Neural cell (in vitro differentiated cells): ENCODE measurements at regions not wholly inside any gene's neighbourhood (a gene's known extent, or its start where the extent isn't known, plus 50 kb on each side); places are given as distances from the start of the nearest gene placed in this dataset.

Source experiments
- H2AFZ ChIP-seq: fragments of 200-600, 300-800 bp; sonication (generic), shearing (Covaris generic); 2 replicates; pipeline ENCODE4 v1.6.0; 2014; ENCODE audit warnings: low read depth, mild to moderate bottlenecking, antibody characterized with exemption, low read length, moderate library complexity
- H3F3A ChIP-seq: fragments of 200-600 bp; shearing (Covaris generic); 2 replicates; pipeline ENCODE4 v1.6.1; 2016; ENCODE audit warnings: mild to moderate bottlenecking, moderate library complexity, mixed read lengths, antibody characterized with exemption, low read length; ENCODE audit not compliant: insufficient read depth, poor library complexity, severe bottlenecking
- H3K27ac ChIP-seq: fragments of 200-600, 300-800 bp; sonication (generic), shearing (Covaris generic); 2 replicates; pipeline ENCODE4 v1.5.1; 2014; ENCODE audit warnings: mild to moderate bottlenecking, low read length, moderate library complexity
- H3K27me3 ChIP-seq: fragments of 300-800, 200-600 bp; sonication (generic), shearing (Covaris generic); 2 replicates; pipeline ENCODE4 v1.6.0; 2014; ENCODE audit warnings: mild to moderate bottlenecking, low read depth, low read length, moderate library complexity; ENCODE audit not compliant: insufficient read depth
- H3K36me3 ChIP-seq: fragments of 300-800, 200-600 bp; sonication (generic), shearing (Covaris generic); 2 replicates; pipeline ENCODE4 v1.5.1; 2014; ENCODE audit warnings: mild to moderate bottlenecking, antibody characterized with exemption, low read length, moderate library complexity; ENCODE audit not compliant: insufficient read depth
- H3K4me2 ChIP-seq: fragments of 300-800, 200-600 bp; sonication (generic), shearing (Covaris generic); 2 replicates; pipeline ENCODE4 v1.6.0; 2014; ENCODE audit warnings: mild to moderate bottlenecking, low read length
- H3K4me3 ChIP-seq: fragments of 300-800, 200-600 bp; sonication (generic), shearing (Covaris generic); 2 replicates; pipeline ENCODE4 v1.5.1; 2014; ENCODE audit warnings: mild to moderate bottlenecking, low read length, moderate library complexity
- H3K79me2 ChIP-seq: fragments of 200-600 bp; shearing (Covaris generic); replicated peaks from 2 replicates; pipeline ENCODE4 v1.6.0; 2014; ENCODE audit warnings: mild to moderate bottlenecking, low read length, moderate library complexity; ENCODE audit not compliant: insufficient read depth
- H3K9ac ChIP-seq: fragments of 300-800, 200-600 bp; sonication (generic), shearing (Covaris generic); 2 replicates; pipeline ENCODE4 v1.6.1; 2016; ENCODE audit warnings: mild to moderate bottlenecking, low read length, mixed read lengths
- H3K9me2 ChIP-seq: fragments of 200-600 bp; shearing (Covaris generic); 2 replicates; pipeline ENCODE4 v1.6.1; 2016; ENCODE audit warnings: mild to moderate bottlenecking, low read length, mixed read lengths; ENCODE audit not compliant: insufficient read depth
- H3K9me3 ChIP-seq: fragments of 200-600, 300-800 bp; sonication (generic), shearing (Covaris generic); 2 replicates; pipeline ENCODE4 v1.6.1; 2016; ENCODE audit warnings: mild to moderate bottlenecking, mixed run types, low read length, moderate library complexity, mixed read lengths
- H4K20me1 ChIP-seq: fragments of 200-600 bp; shearing (Covaris generic); 2 replicates; pipeline ENCODE4 v1.6.1; 2016; ENCODE audit warnings: mild to moderate bottlenecking, mixed run types; ENCODE audit not compliant: insufficient read depth
- EP300 ChIP-seq: fragments of 450-650 bp; conservative IDR thresholded peaks from 2 replicates; pipeline ENCODE4 v1.6.1; 2014; ENCODE audit warnings: antibody characterized with exemption, mild to moderate bottlenecking, moderate library complexity; ENCODE audit not compliant: poor library complexity, severe bottlenecking
- EZH2 ChIP-seq: fragments of 200-600, 300-800 bp; shearing (Covaris generic), sonication (generic); IDR thresholded peaks from 2 replicates; pipeline ENCODE4 v1.6.1; 2014; ENCODE audit warnings: antibody characterized with exemption, low read length, borderline replicate concordance, mild to moderate bottlenecking; ENCODE audit not compliant: insufficient read depth, poor library complexity, severe bottlenecking
- MXI1 ChIP-seq: fragments of 450-650 bp; conservative IDR thresholded peaks from 2 replicates; pipeline ENCODE4 v1.6.1; 2014; ENCODE audit warnings: antibody characterized with exemption, mild to moderate bottlenecking; ENCODE audit not compliant: poor library complexity, severe bottlenecking
- POLR2AphosphoS5 ChIP-seq: IDR thresholded peaks from 2 replicates; pipeline ENCODE4 v1.6.1; 2012
- RAD21 ChIP-seq: fragments of 450-650 bp; conservative IDR thresholded peaks from 2 replicates; pipeline ENCODE4 v1.6.1; 2014; ENCODE audit warnings: antibody characterized with exemption, mild to moderate bottlenecking, moderate library complexity
- SMC3 ChIP-seq: fragments of 450-650 bp; conservative IDR thresholded peaks from 2 replicates; pipeline ENCODE4 v1.6.1; 2014; ENCODE audit warnings: antibody characterized with exemption, mild to moderate bottlenecking, moderate library complexity; ENCODE audit not compliant: poor library complexity
- TAF1 ChIP-seq: IDR thresholded peaks from 2 replicates; pipeline ENCODE4 v1.6.1; 2012; ENCODE audit warnings: low read depth
- TF ChIP-seq, protein P1 (sequence below): IDR thresholded peaks from 2 replicates; pipeline ENCODE4 v1.6.1; 2012; ENCODE audit warnings: borderline replicate concordance
- TF ChIP-seq, protein P2 (sequence below): fragments of 450-650 bp; IDR thresholded peaks from 2 replicates; pipeline ENCODE4 v1.5.1; 2014; ENCODE audit warnings: antibody characterized with exemption, mild to moderate bottlenecking, moderate library complexity; ENCODE audit not compliant: poor library complexity, severe bottlenecking

DNA sequence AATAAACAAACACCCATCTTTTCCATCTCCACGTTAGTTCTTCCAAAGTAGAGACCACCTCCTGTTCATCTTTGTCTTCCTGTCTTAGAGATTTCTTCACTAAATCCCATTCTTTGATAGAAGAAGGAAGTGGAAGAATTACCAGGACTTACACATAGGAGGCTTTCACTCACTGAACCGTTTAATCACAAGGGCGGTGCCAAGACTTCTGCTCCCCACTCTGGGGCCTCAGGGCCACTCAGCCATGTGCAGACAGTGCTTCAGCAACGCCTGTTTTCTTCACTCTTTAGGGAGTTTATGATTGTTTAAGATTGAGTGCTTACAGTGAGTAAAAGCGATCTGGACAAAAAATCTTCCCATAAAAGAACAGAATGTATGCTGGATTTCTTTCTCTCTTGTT, 63.9 kb upstream of the SORCS3 start:
- Histone ChIP-seq H3K9ac (no peak overlapping the region), H3K36me3 (no peaks in the 10 kb centered on the region), H4K20me1 (no peaks in the 10 kb centered on the region), H3K9me3 (no peaks in the 10 kb centered on the region), H3K4me3 (no peak overlapping the region), H3K9me2 (no peaks in the 10 kb centered on the region), H3K27ac (no peak overlapping the region), H3K27me3 (no peaks in the 10 kb centered on the region), H3K79me2 (no peaks in the 10 kb centered on the region), H3K4me2 (no peak overlapping the region), H2AFZ (no peak overlapping the region), H3F3A (no peaks in the 10 kb centered on the region)
- no peak for TF ChIP-seq MXI1
- TF ChIP-seq, protein P1, sequence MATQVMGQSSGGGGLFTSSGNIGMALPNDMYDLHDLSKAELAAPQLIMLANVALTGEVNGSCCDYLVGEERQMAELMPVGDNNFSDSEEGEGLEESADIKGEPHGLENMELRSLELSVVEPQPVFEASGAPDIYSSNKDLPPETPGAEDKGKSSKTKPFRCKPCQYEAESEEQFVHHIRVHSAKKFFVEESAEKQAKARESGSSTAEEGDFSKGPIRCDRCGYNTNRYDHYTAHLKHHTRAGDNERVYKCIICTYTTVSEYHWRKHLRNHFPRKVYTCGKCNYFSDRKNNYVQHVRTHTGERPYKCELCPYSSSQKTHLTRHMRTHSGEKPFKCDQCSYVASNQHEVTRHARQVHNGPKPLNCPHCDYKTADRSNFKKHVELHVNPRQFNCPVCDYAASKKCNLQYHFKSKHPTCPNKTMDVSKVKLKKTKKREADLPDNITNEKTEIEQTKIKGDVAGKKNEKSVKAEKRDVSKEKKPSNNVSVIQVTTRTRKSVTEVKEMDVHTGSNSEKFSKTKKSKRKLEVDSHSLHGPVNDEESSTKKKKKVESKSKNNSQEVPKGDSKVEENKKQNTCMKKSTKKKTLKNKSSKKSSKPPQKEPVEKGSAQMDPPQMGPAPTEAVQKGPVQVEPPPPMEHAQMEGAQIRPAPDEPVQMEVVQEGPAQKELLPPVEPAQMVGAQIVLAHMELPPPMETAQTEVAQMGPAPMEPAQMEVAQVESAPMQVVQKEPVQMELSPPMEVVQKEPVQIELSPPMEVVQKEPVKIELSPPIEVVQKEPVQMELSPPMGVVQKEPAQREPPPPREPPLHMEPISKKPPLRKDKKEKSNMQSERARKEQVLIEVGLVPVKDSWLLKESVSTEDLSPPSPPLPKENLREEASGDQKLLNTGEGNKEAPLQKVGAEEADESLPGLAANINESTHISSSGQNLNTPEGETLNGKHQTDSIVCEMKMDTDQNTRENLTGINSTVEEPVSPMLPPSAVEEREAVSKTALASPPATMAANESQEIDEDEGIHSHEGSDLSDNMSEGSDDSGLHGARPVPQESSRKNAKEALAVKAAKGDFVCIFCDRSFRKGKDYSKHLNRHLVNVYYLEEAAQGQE = no peak
- TF ChIP-seq RAD21 = no peak
- TF ChIP-seq, protein P2, sequence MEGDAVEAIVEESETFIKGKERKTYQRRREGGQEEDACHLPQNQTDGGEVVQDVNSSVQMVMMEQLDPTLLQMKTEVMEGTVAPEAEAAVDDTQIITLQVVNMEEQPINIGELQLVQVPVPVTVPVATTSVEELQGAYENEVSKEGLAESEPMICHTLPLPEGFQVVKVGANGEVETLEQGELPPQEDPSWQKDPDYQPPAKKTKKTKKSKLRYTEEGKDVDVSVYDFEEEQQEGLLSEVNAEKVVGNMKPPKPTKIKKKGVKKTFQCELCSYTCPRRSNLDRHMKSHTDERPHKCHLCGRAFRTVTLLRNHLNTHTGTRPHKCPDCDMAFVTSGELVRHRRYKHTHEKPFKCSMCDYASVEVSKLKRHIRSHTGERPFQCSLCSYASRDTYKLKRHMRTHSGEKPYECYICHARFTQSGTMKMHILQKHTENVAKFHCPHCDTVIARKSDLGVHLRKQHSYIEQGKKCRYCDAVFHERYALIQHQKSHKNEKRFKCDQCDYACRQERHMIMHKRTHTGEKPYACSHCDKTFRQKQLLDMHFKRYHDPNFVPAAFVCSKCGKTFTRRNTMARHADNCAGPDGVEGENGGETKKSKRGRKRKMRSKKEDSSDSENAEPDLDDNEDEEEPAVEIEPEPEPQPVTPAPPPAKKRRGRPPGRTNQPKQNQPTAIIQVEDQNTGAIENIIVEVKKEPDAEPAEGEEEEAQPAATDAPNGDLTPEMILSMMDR = no peak
- TF ChIP-seq EP300 = no peak
- no peak for TF ChIP-seq POLR2AphosphoS5
- TF ChIP-seq TAF1 = no peak
- no peak for TF ChIP-seq EZH2
- TF ChIP-seq SMC3 = no peak

DNA sequence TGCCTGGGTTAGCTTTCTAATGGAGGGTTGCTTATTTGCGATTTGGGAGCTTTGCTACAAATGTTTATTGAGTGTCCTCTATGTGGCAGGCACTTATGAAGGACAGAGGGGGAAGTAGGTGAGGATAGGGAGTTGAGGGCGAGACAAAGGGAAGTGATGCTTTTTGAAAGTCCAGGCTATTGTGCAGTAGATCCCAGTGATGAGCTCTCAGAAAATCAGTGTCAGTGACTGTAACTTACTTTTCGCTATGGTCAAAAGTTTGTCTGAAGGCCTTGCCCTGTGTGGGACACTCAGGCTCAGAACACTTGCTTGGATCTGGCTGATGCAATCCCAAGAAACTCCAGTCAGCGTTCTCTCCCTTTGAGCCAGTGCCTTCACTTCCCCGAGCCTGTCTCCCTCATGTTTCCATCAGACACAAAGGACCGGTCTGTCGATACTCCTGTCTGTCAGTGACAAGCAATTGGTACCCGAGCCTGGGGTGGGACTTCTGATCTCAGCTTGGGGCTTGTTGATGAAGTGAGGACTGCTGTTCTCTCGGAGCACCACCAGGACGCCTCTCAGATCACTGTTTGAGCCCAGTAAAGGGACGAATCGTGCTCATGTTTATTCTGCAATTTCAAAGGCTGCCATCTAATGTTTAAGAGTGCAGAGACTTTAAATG, 63.1 kb upstream of the SORCS3 start:
- Histone ChIP-seq H4K20me1 (no peaks in the 10 kb centered on the region), H3K79me2 (no peaks in the 10 kb centered on the region), H3K27ac (no peak overlapping the region), H3K4me2 (no peak overlapping the region), H3K9me2 (no peaks in the 10 kb centered on the region), H2AFZ (no peak overlapping the region), H3K4me3 (no peak overlapping the region), H3K9me3 (no peaks in the 10 kb centered on the region), H3K9ac (no peak overlapping the region), H3F3A (no peaks in the 10 kb centered on the region), H3K36me3 (no peaks in the 10 kb centered on the region), H3K27me3 (no peaks in the 10 kb centered on the region)
- TF ChIP-seq, protein P1 = no peak
- TF ChIP-seq, protein P2 = peak; percentile 10
